ENCODE measurements at regions not wholly inside any gene's neighbourhood (a gene's known extent, or its start where the extent isn't known, plus 50 kb on each side); places are given as distances from the start of the nearest gene placed in this dataset.

GRCh38 chr17:33582661-33583060 is 289.6 kb upstream of the ASIC2 start:
- no peaks in the 10 kb centered on the region for H3K9me3 ChIP-seq (ENCODE audit: low read length)
- no peaks in the 10 kb centered on the region for H3K79me2 ChIP-seq (ENCODE audit: insufficient read depth, low read length)
- FAIRE-seq (no peak), DNase-seq (ENCODE audit: low spot score) (no peak), ATAC-seq (no peak)
- no TSS peak for BruUV-seq (replicated peaks)
- ChIA-PET POLR2A (no interaction called here), CTCF (ENCODE audit: low intra/inter-chr PET ratio, low total read pairs) (no interaction called here)
- no peaks in the 10 kb centered on the region for H3K4me1 ChIP-seq (ENCODE audit: insufficient read depth, low read length)
- intact Hi-C loops (cut with micrococcal nuclease; ENCODE audit: unreplicated experiment) (no loop called here), in situ Hi-C loops (cut with HindIII; ENCODE audit: extremely low pct_ligation_motif_present, low pct_unique_long_range_greater_than_20kb) (no loop called here)
- no peak overlapping the region for H2AFZ ChIP-seq (ENCODE audit: low read length)
- no peak overlapping the region for H3K27ac ChIP-seq (ENCODE audit: extremely low read length, insufficient read depth, low read length)
- no peak overlapping the region for H3K4me2 ChIP-seq (ENCODE audit: low read depth, low read length)
- 0% methylated on average over 2 of the region's 2 CpGs for WGBS (ENCODE audit: low lambda C conversion rate)
- no peak overlapping the region for H3K9ac ChIP-seq (ENCODE audit: insufficient read depth, low read depth, low read length)
- no peak overlapping the region for H3K4me3 ChIP-seq (replicated peaks in 1 of 3; ENCODE audit: insufficient read depth in 1 of 3, low read depth in 2 of 3, low read length in 3 of 3)
- no peaks in the 10 kb centered on the region for H3K36me3 ChIP-seq (replicated peaks in 1 of 2; ENCODE audit: control insufficient read depth in 1 of 2, insufficient read depth in 2 of 2, low read length in 2 of 2)
- H3K27me3 ChIP-seq (ENCODE audit: control insufficient read depth in 1 of 2, insufficient read depth in 2 of 2, low read length in 2 of 2) = no peaks in the 10 kb centered on the region
- no peaks in the 10 kb centered on the region for H4K20me1 ChIP-seq (ENCODE audit: insufficient read depth, low read length)
- no peak for TF ChIP-seq MYC (CRISPR knock-in tag; IDR thresholded peaks at IDR 0.05; ENCODE audit: borderline replicate concordance)
- no peak for TF ChIP-seq RBM22 (optimal IDR thresholded peaks at IDR 0.05; ENCODE audit: low read length)
- no peak for TF ChIP-seq NKX3-1 (CRISPR knock-in tag; IDR thresholded peaks at IDR 0.05)
- no peak for TF ChIP-seq ZNF552 (CRISPR knock-in tag; IDR thresholded peaks at IDR 0.05; ENCODE audit: borderline replicate concordance)
- no peak for TF ChIP-seq ZNF710 (CRISPR knock-in tag; IDR thresholded peaks at IDR 0.05; ENCODE audit: borderline replicate concordance)
- no peak for TF ChIP-seq SP5 (CRISPR knock-in tag; IDR thresholded peaks at IDR 0.05; ENCODE audit: borderline replicate concordance, low read depth)

All from HepG2 (cell line).